A549 (cell line): ENCODE measurements at regions not wholly inside any gene's neighbourhood (a gene's known extent, or its start where the extent isn't known, plus 50 kb on each side); places are given as distances from the start of the nearest gene placed in this dataset.
A peak's percentile ranks its signal among the peaks of the same experiment; 100 is the strongest.

ENCODE experiments used
- ATAC-seq, 2 experiments: fragments of 200-7000 bp in 1 of 2; fragments of >200 bp in 1 of 2; cut with Nextera tagmentation in 1 of 2; cut with Tn5 transposase in 1 of 2; 3 replicates each; pipeline versions ENCODE4 v1.8.0 to v1.9.1; 2018 to 2020; ENCODE audit warnings: mild to moderate bottlenecking in 1 of 2, moderate library complexity in 1 of 2
- CTCF ChIA-PET: fragments of 300-600 bp; sonication (Branson Sonifier 250); formaldehyde crosslinking; extraction: SDS; loops from one replicate; lab custom pipeline; 2021; ENCODE audit warnings: antibody characterized with exemption, inconsistent platforms; lab: Yijun Ruan, JAX
- POLR2A ChIA-PET: fragments of 350-600 bp; formaldehyde crosslinking; extraction: SDS; loops from one replicate; lab custom pipeline; 2021; ENCODE audit warnings: antibody characterized with exemption, inconsistent platforms; lab: Yijun Ruan, JAX
- DNase-seq, 2 experiments: peaks; one replicate each; pipeline versions ENCODE4 v3.0.0 to v3.0.0-alpha.2; 2011 to 2016; ENCODE audit warnings: low read depth in 1 of 2, low spot score in 1 of 2
- FAIRE-seq: peaks from 2 replicates; lab custom pipeline; 2011; peaks lifted over from hg19 to GRCh38; lab: Jason Lieb, UNC
- H3K27ac ChIP-seq, 2 experiments: fragments of >200 bp; sonication (Bioruptor Twin); formaldehyde crosslinking; 3 replicates each; pipeline ENCODE4 v1.5.1; 2016 to 2017
- H3K4me1 ChIP-seq: fragments of >200 bp; sonication (Bioruptor Twin); formaldehyde crosslinking; 3 replicates; pipeline ENCODE4 v1.6.1; 2016
- H3K4me2 ChIP-seq: fragments of >200 bp; sonication (Bioruptor Twin); formaldehyde crosslinking; 3 replicates; pipeline ENCODE4 v1.6.1; 2016
- H3K4me3 ChIP-seq: fragments of >200 bp; sonication (Bioruptor Twin); formaldehyde crosslinking; 3 replicates; pipeline ENCODE4 v1.5.1; 2016
- H3K9me3 ChIP-seq: fragments of >200 bp; sonication (Bioruptor Twin); formaldehyde crosslinking; 3 replicates; pipeline ENCODE4 v1.6.1; 2016
- BCL3 ChIP-seq: fragments of >200 bp; sonication (Bioruptor Twin); formaldehyde crosslinking; IDR thresholded peaks from 3 replicates; pipeline ENCODE4 v1.6.1; 2016
- CBX2 ChIP-seq: fragments of 200-600 bp; sonication (generic); IDR thresholded peaks from 2 replicates; pipeline ENCODE4 v1.6.1; 2016; ENCODE audit warnings: low read depth, mild to moderate bottlenecking, borderline replicate concordance
- CEBPB ChIP-seq, 2 experiments: fragments of >200 bp in 1 of 2; sonication (Bioruptor Twin) in 1 of 2; formaldehyde crosslinking in 1 of 2; IDR thresholded peaks; 2 replicates each; pipeline ENCODE4 v1.6.1; 2012 to 2016
- EHF ChIP-seq: fragments of 250-450 bp; sonication (Bioruptor Pico); IDR thresholded peaks from 2 replicates; pipeline ENCODE4 v1.5.0; 2020; ENCODE audit warnings: mild to moderate bottlenecking
- FOXS1 ChIP-seq: fragments of 250-450 bp; sonication (Bioruptor Pico); IDR thresholded peaks from 2 replicates; pipeline ENCODE4 v1.5.0; 2020; ENCODE audit warnings: mild to moderate bottlenecking, moderate library complexity
- HDAC2 ChIP-seq: fragments of 200-600 bp; sonication (generic); IDR thresholded peaks from 2 replicates; pipeline ENCODE4 v1.6.1; 2016
- HES2 ChIP-seq: fragments of >200 bp; sonication (Bioruptor Twin); formaldehyde crosslinking; IDR thresholded peaks from 2 replicates; pipeline ENCODE4 v1.6.1; 2016
- HOXB5 ChIP-seq: fragments of 250-450 bp; sonication (Bioruptor Pico); IDR thresholded peaks from 2 replicates; pipeline ENCODE4 v1.5.0; 2020; ENCODE audit warnings: mild to moderate bottlenecking, moderate library complexity
- JUN ChIP-seq, 2 experiments: fragments of >200 bp; sonication (Bioruptor Twin); formaldehyde crosslinking; IDR thresholded peaks; 2 replicates in 1 of 2; 3 replicates in 1 of 2; pipeline ENCODE4 v1.6.1; 2016 to 2017
- KDM1A ChIP-seq: fragments of 200-600 bp; sonication (generic); IDR thresholded peaks from 2 replicates; pipeline ENCODE4 v1.6.1; 2016; ENCODE audit warnings: low read depth, mild to moderate bottlenecking
- MAZ ChIP-seq: fragments of 150-350 bp; IDR thresholded peaks from 2 replicates; pipeline ENCODE4 v1.6.1; 2014; ENCODE audit warnings: antibody characterized with exemption, low read depth, low read length, borderline replicate concordance
- PHF8 ChIP-seq: fragments of 200-600 bp; sonication (generic); IDR thresholded peaks from 2 replicates; pipeline ENCODE4 v1.6.1; 2016; ENCODE audit warnings: low read depth, mild to moderate bottlenecking, antibody characterized with exemption, moderate library complexity, borderline replicate concordance
- POLR2A ChIP-seq: IDR thresholded peaks from 2 replicates; pipeline ENCODE4 v1.6.1; 2012; ENCODE audit warnings: mild to moderate bottlenecking, low read length
- RAD21 ChIP-seq, 2 experiments: fragments of >200 bp in 1 of 2; sonication (Bioruptor Twin) in 1 of 2; formaldehyde crosslinking in 1 of 2; IDR thresholded peaks in 1 of 2; conservative IDR thresholded peaks in 1 of 2; 2 replicates in 1 of 2; 3 replicates in 1 of 2; pipeline ENCODE4 v1.6.1; 2012 to 2018; ENCODE audit warnings: inconsistent platforms in 1 of 2
- RCOR1 ChIP-seq: fragments of 150-350 bp; IDR thresholded peaks from 2 replicates; pipeline ENCODE4 v1.6.1; 2014; ENCODE audit warnings: antibody characterized with exemption, low read length, low read depth
- RNF2 ChIP-seq: fragments of 200-600 bp; sonication (generic); IDR thresholded peaks from 2 replicates; pipeline ENCODE4 v1.6.1; 2016; ENCODE audit warnings: low read depth, mild to moderate bottlenecking, antibody characterized with exemption, moderate library complexity, borderline replicate concordance
- ZFP36 ChIP-seq: fragments of 450-650 bp; IDR thresholded peaks from 2 replicates; pipeline ENCODE4 v1.6.1; 2014; ENCODE audit warnings: borderline replicate concordance; ENCODE audit not compliant: partially characterized antibody
- ZNF302 ChIP-seq: fragments of 250-450 bp; sonication (Bioruptor Pico); IDR thresholded peaks from 2 replicates; pipeline ENCODE4 v1.9.0; 2021; ENCODE audit warnings: inconsistent platforms, mild to moderate bottlenecking, moderate library complexity
- ZSCAN20 ChIP-seq: fragments of 250-450 bp; sonication (Bioruptor Pico); IDR thresholded peaks from 2 replicates; pipeline ENCODE4 v1.8.0; 2022; ENCODE audit warnings: mild to moderate bottlenecking, moderate library complexity
- WGBS: methylation state at CpG from one replicate; pipeline ENCODE4 v1.1.6; 2017; ENCODE audit errors: missing lambda C conversion rate; 5-methylcytosine and 5-hydroxymethylcytosine counted together
- TF ChIP-seq, protein P1 (sequence below): IDR thresholded peaks from 2 replicates; pipeline ENCODE4 v1.6.1; 2012; ENCODE audit warnings: low read depth, borderline replicate concordance
- TF ChIP-seq, protein P2 (sequence below): fragments of 450-650 bp; IDR thresholded peaks from 2 replicates; pipeline ENCODE4 v1.6.1; 2014; ENCODE audit warnings: antibody characterized with exemption
- TF ChIP-seq, protein P3 (sequence below): fragments of >200 bp; sonication (Bioruptor Twin); formaldehyde crosslinking; IDR thresholded peaks from 3 replicates; pipeline ENCODE4 v1.5.1; 2016

DNA sequence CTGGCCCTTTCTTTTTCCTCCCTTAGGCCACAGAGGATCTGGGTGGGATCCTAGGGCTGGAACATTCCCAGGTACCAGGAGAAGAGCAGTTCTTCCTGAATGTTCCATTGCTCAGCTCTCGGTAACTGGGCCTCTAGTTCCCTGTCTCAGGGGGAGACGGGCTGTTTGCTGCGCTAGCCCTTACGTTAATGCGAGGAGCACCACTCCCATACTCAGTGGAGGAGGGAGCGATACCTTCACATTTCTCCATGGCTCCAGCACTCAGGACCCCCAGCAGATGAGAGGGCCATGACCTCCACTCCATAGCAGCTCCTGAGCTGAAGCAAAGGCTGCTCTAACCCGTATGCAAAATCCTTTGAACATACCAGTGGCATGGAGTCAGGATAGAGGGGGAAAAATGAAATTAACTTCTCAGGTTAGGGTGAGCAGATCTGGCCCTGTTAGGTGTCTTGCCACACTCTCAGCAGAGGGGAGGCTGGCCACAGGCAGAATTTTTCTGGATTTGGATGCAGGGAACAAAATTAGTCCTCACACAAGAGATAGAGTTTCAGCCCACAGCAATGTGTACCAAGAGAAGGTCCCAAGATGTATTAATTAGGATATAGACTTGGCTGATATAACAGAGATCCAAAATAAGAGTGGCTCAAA, 206.7 kb downstream of the ZFP36L2 start:
- TF ChIP-seq CBX2 (no peak), JUN (IDR thresholded peaks at IDR 0.05) (no peak), RCOR1 (no peak), KDM1A (no peak), RNF2 (no peak), HOXB5 (no peak), PHF8 (no peak), MAZ (no peak)
- TF ChIP-seq, protein P1, sequence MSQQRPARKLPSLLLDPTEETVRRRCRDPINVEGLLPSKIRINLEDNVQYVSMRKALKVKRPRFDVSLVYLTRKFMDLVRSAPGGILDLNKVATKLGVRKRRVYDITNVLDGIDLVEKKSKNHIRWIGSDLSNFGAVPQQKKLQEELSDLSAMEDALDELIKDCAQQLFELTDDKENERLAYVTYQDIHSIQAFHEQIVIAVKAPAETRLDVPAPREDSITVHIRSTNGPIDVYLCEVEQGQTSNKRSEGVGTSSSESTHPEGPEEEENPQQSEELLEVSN = no peak
- TF ChIP-seq, protein P2, sequence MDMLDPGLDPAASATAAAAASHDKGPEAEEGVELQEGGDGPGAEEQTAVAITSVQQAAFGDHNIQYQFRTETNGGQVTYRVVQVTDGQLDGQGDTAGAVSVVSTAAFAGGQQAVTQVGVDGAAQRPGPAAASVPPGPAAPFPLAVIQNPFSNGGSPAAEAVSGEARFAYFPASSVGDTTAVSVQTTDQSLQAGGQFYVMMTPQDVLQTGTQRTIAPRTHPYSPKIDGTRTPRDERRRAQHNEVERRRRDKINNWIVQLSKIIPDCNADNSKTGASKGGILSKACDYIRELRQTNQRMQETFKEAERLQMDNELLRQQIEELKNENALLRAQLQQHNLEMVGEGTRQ = no peak
- ChIA-PET POLR2A (no interaction called here), CTCF (interaction anchor here (1.0 to 2.0 kb wide), 3 partner anchors 42 to 209 kb away, joined by 3 to 5 read pairs (median 5); no protein-coding TSS in a partner anchor)
- Histone ChIP-seq H3K4me1 (peaks cover 12% of the 10 kb centered on the region; the same call in 2 of the 3 replicates), H3K4me2 (no peak overlapping the region), H3K9me3 (peaks cover 26% of the 10 kb centered on the region), H3K27ac (no peak overlapping the region), H3K4me3 (no peak overlapping the region)
- ATAC-seq = no peak
- FAIRE-seq = no peak
- DNase-seq = no peak
- WGBS = 78% methylated on average over 7 of the region's 7 CpGs

DNA sequence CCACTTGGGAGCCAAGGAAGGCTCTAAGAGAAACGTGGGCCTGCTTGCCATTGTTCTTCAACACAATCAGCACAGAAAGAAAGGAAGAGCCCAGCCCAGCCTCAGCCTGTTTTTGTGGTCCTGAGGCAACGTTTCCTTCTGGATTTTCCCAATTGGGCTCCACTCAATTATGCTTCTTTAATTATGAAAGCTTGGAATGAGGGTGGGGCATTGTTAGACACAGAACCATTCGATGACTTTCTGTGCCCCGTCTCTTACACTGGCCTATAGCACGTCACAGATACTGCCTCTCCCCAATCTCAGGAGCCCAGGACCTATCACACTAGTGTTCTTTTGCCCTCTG, 207.4 kb downstream of the ZFP36L2 start:
- Histone ChIP-seq H3K4me3 (no peak overlapping the region), H3K4me1 (peaks cover 10% of the 10 kb centered on the region; the same call in 2 of the 3 replicates), H3K4me2 (no peak overlapping the region), H3K27ac (peak overlapping the region; percentile 14 to 62; a peak in 2 of 6 replicates), H3K9me3 (peaks cover 26% of the 10 kb centered on the region)
- POLR2A ChIA-PET = no interaction called here
- no peak for TF ChIP-seq HDAC2
- no peak for TF ChIP-seq FOXS1 (CRISPR knock-in tag)
- TF ChIP-seq ZFP36 = no peak
- TF ChIP-seq ZSCAN20 = no peak
- no peak for FAIRE-seq
- DNase-seq = no peak
- 71% methylated on average over 5 of the region's 5 CpGs for WGBS
- CTCF ChIA-PET = interaction anchor here (1.0 to 2.0 kb wide), 5 partner anchors 42 to 210 kb away, joined by 3 to 8 read pairs (median 5); no protein-coding TSS in a partner anchor
- no peak for ATAC-seq

DNA sequence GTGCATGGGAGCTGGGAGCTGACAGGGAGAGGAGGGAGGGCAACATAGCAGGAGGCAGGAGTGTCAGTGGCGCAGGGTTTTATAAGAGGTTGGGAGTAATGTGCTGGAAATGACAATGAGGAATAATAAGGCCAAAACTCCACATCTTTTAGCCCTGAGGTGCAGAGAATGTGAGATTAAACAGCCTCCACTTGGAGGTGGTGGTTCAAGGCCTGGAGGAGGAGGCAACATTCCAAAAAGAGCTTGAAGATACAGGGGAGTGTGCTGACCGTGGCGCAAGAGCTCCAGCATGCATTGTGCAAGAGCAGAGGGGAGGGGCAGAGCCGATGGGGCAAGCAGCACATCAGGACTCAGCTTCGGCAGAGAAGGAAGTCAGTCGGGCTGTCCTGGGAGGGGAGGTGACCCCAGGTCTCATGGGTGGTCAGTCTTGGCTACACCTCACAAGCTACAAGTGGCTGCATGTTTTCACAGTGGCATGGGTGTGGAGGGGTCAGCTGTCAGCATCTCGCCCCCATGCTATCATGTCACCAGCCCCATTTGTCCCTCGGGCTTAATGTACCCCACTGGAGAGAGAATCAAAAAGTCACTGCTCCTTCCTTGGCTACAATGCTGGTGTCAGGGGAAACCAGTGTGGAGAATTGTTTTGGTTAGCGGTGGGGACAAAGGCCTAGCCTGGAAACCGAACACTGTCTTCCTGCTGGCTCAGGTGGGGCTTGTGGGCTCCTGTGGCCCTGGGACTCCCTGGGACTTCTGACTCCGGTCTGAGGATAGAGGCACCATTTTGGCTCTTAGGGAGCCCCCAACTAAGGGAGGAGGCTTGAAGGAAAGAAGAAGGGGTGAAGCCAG, 208.0 kb downstream of the ZFP36L2 start:
- H3K4me3 ChIP-seq = no peak overlapping the region
- peaks cover 26% of the 10 kb centered on the region for H3K9me3 ChIP-seq
- H3K4me2 ChIP-seq = peak overlapping the region; percentile 1; the same call in 1 of the 3 replicates
- DNase-seq = peak in 1 of 2 experiments; percentile 47
- WGBS = 66% methylated on average over 11 of the region's 11 CpGs
- peaks cover 10% of the 10 kb centered on the region; the same call in 2 of the 3 replicates for H3K4me1 ChIP-seq
- H3K27ac ChIP-seq = peak overlapping the region; percentile 14 to 62; a peak in 4 of 6 replicates
- ChIA-PET POLR2A (interaction anchor here (0.7 to 1.0 kb wide), 2 partner anchors 23 to 208 kb away, joined by 4 to 5 read pairs; partner anchors contain the start of gene ZFP36L2), CTCF (interaction anchor here (0.7 to 2.0 kb wide), 7 partner anchors 10 to 211 kb away, joined by 3 to 8 read pairs (median 5); no protein-coding TSS in a partner anchor)
- FAIRE-seq = no peak
- TF ChIP-seq, protein P3, sequence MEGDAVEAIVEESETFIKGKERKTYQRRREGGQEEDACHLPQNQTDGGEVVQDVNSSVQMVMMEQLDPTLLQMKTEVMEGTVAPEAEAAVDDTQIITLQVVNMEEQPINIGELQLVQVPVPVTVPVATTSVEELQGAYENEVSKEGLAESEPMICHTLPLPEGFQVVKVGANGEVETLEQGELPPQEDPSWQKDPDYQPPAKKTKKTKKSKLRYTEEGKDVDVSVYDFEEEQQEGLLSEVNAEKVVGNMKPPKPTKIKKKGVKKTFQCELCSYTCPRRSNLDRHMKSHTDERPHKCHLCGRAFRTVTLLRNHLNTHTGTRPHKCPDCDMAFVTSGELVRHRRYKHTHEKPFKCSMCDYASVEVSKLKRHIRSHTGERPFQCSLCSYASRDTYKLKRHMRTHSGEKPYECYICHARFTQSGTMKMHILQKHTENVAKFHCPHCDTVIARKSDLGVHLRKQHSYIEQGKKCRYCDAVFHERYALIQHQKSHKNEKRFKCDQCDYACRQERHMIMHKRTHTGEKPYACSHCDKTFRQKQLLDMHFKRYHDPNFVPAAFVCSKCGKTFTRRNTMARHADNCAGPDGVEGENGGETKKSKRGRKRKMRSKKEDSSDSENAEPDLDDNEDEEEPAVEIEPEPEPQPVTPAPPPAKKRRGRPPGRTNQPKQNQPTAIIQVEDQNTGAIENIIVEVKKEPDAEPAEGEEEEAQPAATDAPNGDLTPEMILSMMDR = no peak
- TF ChIP-seq EHF (CRISPR knock-in tag) (no peak), RAD21 (conservative IDR thresholded peaks at IDR 0.05 in 1 of 2, IDR thresholded peaks at IDR 0.05 in 1 of 2) (no peak), HES2 (peak; percentile 59; the same call in 1 of the 2 replicates), BCL3 (no peak), CEBPB (IDR thresholded peaks at IDR 0.05) (peak; percentile 92 to 94), POLR2A (peak; percentile 19; the same call in 1 of the 2 replicates), ZNF302 (CRISPR knock-in tag) (no peak)
- TF ChIP-seq, protein P1 = no peak
- peak; percentile 68; a peak in 5 of 6 replicates for ATAC-seq
